Peyer's patch (tissue), 4 donors: ENCODE measurements at regions not wholly inside any gene's neighbourhood (a gene's known extent, or its start where the extent isn't known, plus 50 kb on each side); places are given as distances from the start of the nearest gene placed in this dataset.

Source experiments
- CTCF ChIP-seq, 6 experiments: fragments of 450-650 bp in 4 of 6; fragments of 200-600 bp in 2 of 6; sonication (generic) in 1 of 6; IDR thresholded peaks; one replicate each; pipeline ENCODE4 v1.5.1; 2017 to 2019; ENCODE audit warnings: antibody characterized with exemption in 6 of 6, mild to moderate bottlenecking in 3 of 6, moderate library complexity in 1 of 6
- POLR2A ChIP-seq, 2 donors: fragments of 450-650 bp; IDR thresholded peaks; one replicate each; pipeline ENCODE4 v1.5.1; 2017; ENCODE audit warnings: antibody characterized with exemption in 2 of 2, mild to moderate bottlenecking in 2 of 2, moderate library complexity in 2 of 2

DNA sequence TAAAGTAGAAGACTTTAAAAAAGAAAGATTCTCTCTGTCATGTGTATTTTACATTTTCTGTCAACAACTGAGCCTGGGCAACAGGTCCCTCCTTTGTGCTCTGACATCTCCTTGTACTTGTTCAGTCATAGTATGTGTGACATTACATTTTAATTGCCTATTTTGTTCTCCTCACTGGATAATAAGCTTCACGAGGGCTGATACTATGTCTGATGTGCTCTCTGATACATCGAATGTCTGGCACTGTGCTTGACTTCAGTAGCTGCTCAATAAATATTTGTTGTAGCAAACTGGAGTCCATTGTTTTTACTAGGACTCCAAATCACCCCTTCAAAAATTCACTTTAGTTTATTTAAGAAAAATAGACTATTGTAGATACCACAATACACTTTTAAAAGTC, 482.0 kb downstream of the RASEF start:
- TF ChIP-seq CTCF (IDR thresholded peaks at IDR 0.05) (no peak), POLR2A (IDR thresholded peaks at IDR 0.05) (no peak)
